H1 (cell line): ENCODE measurements at regions not wholly inside any gene's neighbourhood (a gene's known extent, or its start where the extent isn't known, plus 50 kb on each side); places are given as distances from the start of the nearest gene placed in this dataset.

Source experiments
- CTCF ChIA-PET: fragments of 300-600 bp; sonication (Branson Sonifier 250); formaldehyde crosslinking; loops from one replicate; lab custom pipeline; 2021; ENCODE audit not compliant: partially characterized antibody; lab: Charles Lee
- POLR2A ChIA-PET: fragments of 300-600 bp; sonication (Branson Sonifier 250); formaldehyde crosslinking; loops from one replicate; lab custom pipeline; 2021; ENCODE audit warnings: inconsistent platforms; ENCODE audit not compliant: partially characterized antibody; lab: Charles Lee
- DNase-seq, 2 experiments: peaks; one replicate each; pipeline versions ENCODE4 v3.0.0 to v3.0.0-alpha.2; 2010 to 2022; ENCODE audit warnings: low spot score in 2 of 2, low read depth in 1 of 2, mixed read lengths in 1 of 2
- FAIRE-seq: peaks from 2 replicates; lab custom pipeline; 2011; peaks lifted over from hg19 to GRCh38; lab: Jason Lieb, UNC
- H2AFZ ChIP-seq: 2 replicates; pipeline ENCODE4 v1.8.1; 2012; ENCODE audit warnings: low read length, inconsistent platforms
- H2AK5ac ChIP-seq: 2 replicates; pipeline ENCODE4 v1.6.1; 2013; ENCODE audit warnings: low read depth, low read length
- H2BK120ac ChIP-seq: replicated peaks from 2 replicates; pipeline ENCODE3; 2013; ENCODE audit warnings: low read depth, low read length, inconsistent platforms
- H2BK12ac ChIP-seq: 2 replicates; pipeline ENCODE4 v1.6.1; 2013; ENCODE audit warnings: low read depth, low read length
- H2BK15ac ChIP-seq: 2 replicates; pipeline ENCODE4 v1.6.1; 2013; ENCODE audit warnings: low read length
- H2BK20ac ChIP-seq: 2 replicates; pipeline ENCODE4 v1.6.1; 2013; ENCODE audit warnings: low read length
- H2BK5ac ChIP-seq: 2 replicates; pipeline ENCODE4 v1.6.1; 2013; ENCODE audit warnings: low read depth, low read length
- H3K14ac ChIP-seq: 2 replicates; pipeline ENCODE4 v1.6.1; 2013; ENCODE audit warnings: inconsistent platforms; ENCODE audit not compliant: insufficient read length
- H3K18ac ChIP-seq: 2 replicates; pipeline ENCODE4 v1.6.1; 2013; ENCODE audit warnings: low read length; ENCODE audit errors: extremely low read depth
- H3K23ac ChIP-seq: 2 replicates; pipeline ENCODE4 v1.6.1; 2013; ENCODE audit warnings: inconsistent platforms; ENCODE audit not compliant: insufficient read length
- H3K23me2 ChIP-seq: 2 replicates; pipeline ENCODE4 v1.6.1; 2013; ENCODE audit warnings: low read depth, low read length
- H3K27ac ChIP-seq: 2 replicates; pipeline ENCODE4 v1.6.1; 2011; ENCODE audit warnings: low read depth, low read length, inconsistent platforms
- H3K27me3 ChIP-seq, 4 experiments: replicated peaks in 1 of 4; 1 replicate in 1 of 4; 2 replicates in 3 of 4; pipeline versions ENCODE4 v1.6.1 to v1.8.1; 2011 to 2013; ENCODE audit warnings: low read length in 3 of 4, mild to moderate bottlenecking in 3 of 4, inconsistent platforms in 2 of 4, mixed read lengths in 2 of 4, moderate library complexity in 1 of 4; ENCODE audit not compliant: control insufficient read depth in 3 of 4, insufficient read depth in 3 of 4; ENCODE audit errors: extremely low read depth in 1 of 4
- H3K36me3 ChIP-seq, 4 experiments: 2 replicates each; pipeline versions ENCODE4 v1.6.1 to v1.8.1; 2011 to 2013; ENCODE audit warnings: mild to moderate bottlenecking in 4 of 4, low read length in 3 of 4, moderate library complexity in 2 of 4, control low read depth in 1 of 4, inconsistent platforms in 1 of 4; ENCODE audit not compliant: insufficient read depth in 4 of 4, control insufficient read depth in 2 of 4
- H3K4ac ChIP-seq: replicated peaks from 2 replicates; pipeline ENCODE3; 2013; ENCODE audit warnings: low read length, low read depth, mixed read lengths, inconsistent platforms; ENCODE audit not compliant: insufficient read length
- H3K4me1 ChIP-seq, 4 experiments: replicated peaks in 1 of 4; 1 replicate in 1 of 4; 2 replicates in 3 of 4; pipeline versions ENCODE4 v1.6.1 to v1.8.1; 2011 to 2013; ENCODE audit warnings: low read length in 3 of 4, inconsistent platforms in 2 of 4, mixed read lengths in 1 of 4; ENCODE audit not compliant: insufficient read depth in 4 of 4, control insufficient read depth in 3 of 4
- H3K4me2 ChIP-seq, 2 experiments: 2 replicates each; pipeline versions ENCODE4 v1.6.1 to v1.8.1; 2011 to 2013; ENCODE audit warnings: low read depth in 2 of 2, low read length in 2 of 2, control low read depth in 1 of 2, inconsistent platforms in 1 of 2, mild to moderate bottlenecking in 1 of 2; ENCODE audit not compliant: insufficient read depth in 1 of 2
- H3K4me3 ChIP-seq, 4 experiments: fragments of 200-600, 300-600 bp in 1 of 4; sonication (generic), shearing (Covaris generic), sonication (Bioruptor Twin) in 1 of 4; 2 replicates each; pipeline versions ENCODE4 v1.5.1 to v1.8.1; 2011 to 2016; ENCODE audit warnings: low read length in 4 of 4, low read depth in 3 of 4, control low read depth in 2 of 4, inconsistent platforms in 2 of 4, mild to moderate bottlenecking in 2 of 4, mixed read lengths in 1 of 4, moderate library complexity in 1 of 4; ENCODE audit not compliant: insufficient read depth in 2 of 4; ENCODE audit errors: extremely low read depth in 1 of 4
- H3K56ac ChIP-seq: replicated peaks from 2 replicates; pipeline ENCODE3; 2013; ENCODE audit warnings: low read depth, mild to moderate bottlenecking, mixed read lengths, low read length, inconsistent platforms; ENCODE audit not compliant: insufficient read length
- H3K79me1 ChIP-seq: 2 replicates; pipeline ENCODE4 v1.6.1; 2013; ENCODE audit warnings: low read depth, low read length, control low read depth
- H3K79me2 ChIP-seq, 2 experiments: 2 replicates each; pipeline versions ENCODE4 v1.6.1 to v1.8.1; 2012 to 2013; ENCODE audit warnings: low read length in 2 of 2, mild to moderate bottlenecking in 2 of 2, inconsistent platforms in 1 of 2; ENCODE audit not compliant: insufficient read depth in 2 of 2, control insufficient read depth in 1 of 2
- H3K9ac ChIP-seq, 4 experiments: replicated peaks in 1 of 4; 1 replicate in 1 of 4; 2 replicates in 3 of 4; pipeline versions ENCODE4 v1.6.1 to v1.8.1; 2011 to 2013; ENCODE audit warnings: low read depth in 3 of 4, low read length in 3 of 4, control low read depth in 2 of 4, mild to moderate bottlenecking in 2 of 4, moderate library complexity in 2 of 4, inconsistent platforms in 1 of 4; ENCODE audit errors: extremely low read depth in 1 of 4
- H3K9me3 ChIP-seq, 2 experiments: 2 replicates each; pipeline versions ENCODE4 v1.6.1 to v1.8.1; 2012 to 2013; ENCODE audit warnings: mild to moderate bottlenecking in 2 of 2, moderate library complexity in 2 of 2, control low read depth in 1 of 2, inconsistent platforms in 1 of 2, low read depth in 1 of 2, low read length in 1 of 2, mixed read lengths in 1 of 2; ENCODE audit not compliant: insufficient read depth in 2 of 2
- H4K20me1 ChIP-seq, 2 experiments: replicated peaks in 1 of 2; 2 replicates each; pipeline versions ENCODE3 to v1.8.1; 2011 to 2013; ENCODE audit warnings: inconsistent platforms in 2 of 2, low read length in 2 of 2, mild to moderate bottlenecking in 1 of 2; ENCODE audit not compliant: insufficient read depth in 2 of 2, control insufficient read depth in 1 of 2
- H4K5ac ChIP-seq: 2 replicates; pipeline ENCODE4 v1.6.1; 2013; ENCODE audit warnings: low read length, low read depth, mixed read lengths, inconsistent platforms; ENCODE audit not compliant: insufficient read length
- H4K8ac ChIP-seq: 2 replicates; pipeline ENCODE4 v1.8.0; 2013; ENCODE audit warnings: mild to moderate bottlenecking, moderate library complexity, low read length, inconsistent platforms; ENCODE audit not compliant: insufficient read depth; ENCODE audit errors: extremely low read depth
- H4K91ac ChIP-seq: replicated peaks from 2 replicates; pipeline ENCODE3; 2013; ENCODE audit warnings: low read length, mixed read lengths, inconsistent platforms; ENCODE audit not compliant: insufficient read length
- EZH2 ChIP-seq: fragments of 200-600 bp; sonication (generic); IDR thresholded peaks from 2 replicates; pipeline ENCODE4 v1.7.1; 2012; ENCODE audit warnings: low read depth, mild to moderate bottlenecking, moderate library complexity, low read length, inconsistent platforms; ENCODE audit not compliant: severe bottlenecking
- SIX5 ChIP-seq: IDR thresholded peaks from 2 replicates; pipeline ENCODE4 v1.6.1; 2011; ENCODE audit warnings: mild to moderate bottlenecking, low read depth, low read length
- WGBS, 2 experiments: shearing (Covaris generic) in 1 of 2; methylation state at CpG; one replicate each; pipeline versions ENCODE4 v1.1.6 to v1.1.7; 2013 to 2015; ENCODE audit warnings: low lambda C conversion rate in 2 of 2, mixed read lengths in 2 of 2, inconsistent platforms in 1 of 2, low coverage in 1 of 2, missing lambda C conversion rate in 1 of 2; ENCODE audit not compliant: insufficient replicate concordance in 2 of 2, insufficient coverage in 1 of 2, insufficient read length in 1 of 2; ENCODE audit errors: extremely low coverage in 1 of 2, missing lambda C conversion rate in 1 of 2; 5-methylcytosine and 5-hydroxymethylcytosine counted together

DNA sequence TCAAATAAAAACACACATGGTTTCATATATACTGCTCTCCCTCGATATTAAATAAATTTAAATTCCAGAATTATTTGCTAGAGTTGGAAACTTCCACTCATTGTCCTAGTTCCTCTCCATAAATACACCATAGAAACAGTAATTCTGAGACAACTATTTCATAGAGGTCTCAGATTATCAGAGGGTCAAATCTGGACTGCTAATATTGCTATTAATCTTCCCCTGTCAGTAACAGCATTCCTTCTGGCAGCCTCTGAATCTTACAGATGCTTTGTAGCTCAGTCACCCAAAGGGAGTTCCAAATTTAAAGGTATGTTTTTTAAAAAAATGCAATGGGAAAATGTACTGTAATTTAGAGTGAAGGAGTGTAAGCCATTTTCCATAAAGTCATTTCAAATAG is 428.8 kb downstream of the PYDC2 start:
- Histone ChIP-seq H3K23ac (no peak overlapping the region), H3K4me2 (no peak overlapping the region), H4K8ac (no peak overlapping the region), H3K23me2 (no peaks in the 10 kb centered on the region), H3K27me3 (no peaks in the 10 kb centered on the region), H3K27ac (no peak overlapping the region), H3K18ac (no peak overlapping the region), H3K14ac (no peak overlapping the region), H2AK5ac (no peak overlapping the region), H4K20me1 (no peaks in the 10 kb centered on the region)
- POLR2A ChIA-PET = interaction anchor here (0.6 kb wide), 1 partner anchor 1404 kb away, joined by 3 read pairs; no protein-coding TSS in a partner anchor
- no peak for FAIRE-seq
- no peak for TF ChIP-seq EZH2
- no peak for TF ChIP-seq SIX5
- TF ChIP-seq, all 59 proteins: peak for 0
- Histone ChIP-seq H3K36me3 (no peaks in the 10 kb centered on the region), H2BK5ac (no peak overlapping the region), H2AFZ (no peak overlapping the region), H4K5ac (no peak overlapping the region), H3K79me1 (no peaks in the 10 kb centered on the region), H2BK15ac (no peak overlapping the region), H3K4me3 (no peak overlapping the region), H2BK12ac (no peak overlapping the region), H4K91ac (no peak overlapping the region), H3K56ac (no peak overlapping the region), H3K4me1 (peaks cover 0 to 5% (median 0%) of the 10 kb centered on the region in 4 experiments; a peak in 1 of 7 replicates), H3K9me3 (no peaks in the 10 kb centered on the region), H3K4ac (no peak overlapping the region), H3K79me2 (no peaks in the 10 kb centered on the region), H2BK20ac (no peak overlapping the region), H2BK120ac (no peak overlapping the region), H3K9ac (no peak overlapping the region)
- WGBS, 2 experiments = 88% methylated on average over 1 of the region's 1 CpG; no CpG with 5 or more reads in 1 of the 2 experiments
- CTCF ChIA-PET = no interaction called here
- no peak for DNase-seq
